PC-9 (cell line): ENCODE measurements at regions not wholly inside any gene's neighbourhood (a gene's known extent, or its start where the extent isn't known, plus 50 kb on each side); places are given as distances from the start of the nearest gene placed in this dataset.

Source experiments
- BruUV-seq: library from RNA; stranded (reverse); fragments of 400-500 nt; replicated peaks from 2 replicates; lab custom pipeline; 2021; lab: Mats Ljungman, UMichigan
- CTCF ChIA-PET: fragments of 300-600 bp; sonication (Branson Sonifier 250); formaldehyde crosslinking; loops from one replicate; lab custom pipeline; 2022; ENCODE audit warnings: antibody characterized with exemption; lab: Charles Lee
- POLR2A ChIA-PET: fragments of 300-600 bp; sonication (Branson Sonifier 250); formaldehyde crosslinking; loops from one replicate; lab custom pipeline; 2022; ENCODE audit warnings: antibody characterized with exemption; ENCODE audit not compliant: unreplicated experiment; lab: Charles Lee
- DNase-seq, 2 experiments: peaks; one replicate each; pipeline versions ENCODE4 v3.0.0 to v3.0.0-alpha.2; 2015 to 2022; ENCODE audit warnings: mixed read lengths in 1 of 2
- H2AFZ ChIP-seq: fragments of 200-600 bp; sonication (generic); 2 replicates; pipeline ENCODE4 v1.8.1; 2017; ENCODE audit warnings: antibody characterized with exemption
- H3F3A ChIP-seq: fragments of 200-600 bp; sonication (generic); 2 replicates; pipeline ENCODE4 v1.8.1; 2017; ENCODE audit warnings: antibody characterized with exemption, mild to moderate bottlenecking, low read depth; ENCODE audit not compliant: insufficient read depth
- H3K27ac ChIP-seq: fragments of 200-600 bp; sonication (generic); 2 replicates; pipeline ENCODE4 v1.6.1; 2016; ENCODE audit warnings: mixed run types
- H3K27me3 ChIP-seq: fragments of 200-600 bp; sonication (generic); 2 replicates; pipeline ENCODE4 v1.6.1; 2016; ENCODE audit warnings: low read depth, mixed run types; ENCODE audit not compliant: insufficient read depth
- H3K36me3 ChIP-seq: fragments of 200-600 bp; sonication (generic); 2 replicates; pipeline ENCODE4 v1.6.1; 2016; ENCODE audit warnings: low read depth, mixed run types
- H3K4me1 ChIP-seq: fragments of 200-600 bp; sonication (generic); replicated peaks from 2 replicates; pipeline ENCODE4 v1.6.1; 2016; ENCODE audit warnings: mixed run types; ENCODE audit not compliant: insufficient read depth
- H3K4me2 ChIP-seq: fragments of 200-600 bp; sonication (generic); 2 replicates; pipeline ENCODE4 v1.6.1; 2017; ENCODE audit warnings: mixed run types
- H3K4me3 ChIP-seq: fragments of 200-600 bp; sonication (generic); 2 replicates; pipeline ENCODE4 v1.6.1; 2016; ENCODE audit warnings: mixed run types
- H3K79me2 ChIP-seq: fragments of 200-600 bp; sonication (generic); 2 replicates; pipeline ENCODE4 v1.6.1; 2017; ENCODE audit warnings: low read depth, mixed run types
- H3K9me2 ChIP-seq: fragments of 200-600 bp; sonication (generic); 2 replicates; pipeline ENCODE4 v1.8.1; 2017; ENCODE audit warnings: mild to moderate bottlenecking; ENCODE audit not compliant: insufficient read depth
- H3K9me3 ChIP-seq: fragments of 200-600 bp; sonication (generic); 2 replicates; pipeline ENCODE4 v1.8.1; 2016; ENCODE audit warnings: low read depth; ENCODE audit not compliant: insufficient read depth
- H4K20me1 ChIP-seq: fragments of 200-600 bp; sonication (generic); 2 replicates; pipeline ENCODE4 v1.8.1; 2017; ENCODE audit not compliant: insufficient read depth
- EZH2 ChIP-seq: fragments of 200-600 bp; sonication (generic); IDR thresholded peaks from 2 replicates; pipeline ENCODE4 v1.8.0; 2017; ENCODE audit warnings: antibody characterized with exemption, low read depth
- intact Hi-C: fragments of 100-400 bp; cut with micrococcal nuclease; formaldehyde crosslinking; loops from one replicate; pipeline ENCODE4 v1.10.0; 2022; ENCODE audit not compliant: unreplicated experiment
- TF ChIP-seq, protein P1 (sequence below): fragments of 200-600 bp; sonication (generic); conservative IDR thresholded peaks from 2 replicates; pipeline ENCODE4 v1.6.1; 2017; ENCODE audit warnings: mixed run types, antibody characterized with exemption, mild to moderate bottlenecking, moderate library complexity

DNA sequence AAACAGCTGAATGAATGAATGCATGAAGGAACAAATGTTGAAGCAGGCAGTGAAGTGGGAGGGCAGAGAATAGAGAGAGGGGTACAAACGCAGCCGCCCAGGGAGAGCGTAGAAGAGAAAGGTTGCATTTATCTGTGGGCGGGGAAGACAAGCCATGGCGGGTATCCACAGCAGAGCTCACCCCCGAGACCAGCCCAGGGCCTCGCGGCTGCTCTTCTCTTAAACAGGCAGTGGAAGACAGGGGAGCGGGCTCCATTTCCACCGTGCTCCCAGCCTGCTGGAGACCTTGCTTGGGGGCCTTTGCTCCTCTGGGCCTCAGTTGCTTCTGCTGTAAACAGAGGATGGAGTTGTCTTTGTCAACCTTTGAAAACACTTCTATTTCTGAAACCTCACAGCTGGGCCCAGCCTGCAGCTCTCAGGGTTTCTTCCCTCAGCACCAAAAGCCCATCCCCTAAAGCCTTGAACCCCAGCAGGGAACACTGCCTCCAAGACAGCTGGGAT lies 259.5 kb downstream of the UACA start:
- TF ChIP-seq, protein P1, sequence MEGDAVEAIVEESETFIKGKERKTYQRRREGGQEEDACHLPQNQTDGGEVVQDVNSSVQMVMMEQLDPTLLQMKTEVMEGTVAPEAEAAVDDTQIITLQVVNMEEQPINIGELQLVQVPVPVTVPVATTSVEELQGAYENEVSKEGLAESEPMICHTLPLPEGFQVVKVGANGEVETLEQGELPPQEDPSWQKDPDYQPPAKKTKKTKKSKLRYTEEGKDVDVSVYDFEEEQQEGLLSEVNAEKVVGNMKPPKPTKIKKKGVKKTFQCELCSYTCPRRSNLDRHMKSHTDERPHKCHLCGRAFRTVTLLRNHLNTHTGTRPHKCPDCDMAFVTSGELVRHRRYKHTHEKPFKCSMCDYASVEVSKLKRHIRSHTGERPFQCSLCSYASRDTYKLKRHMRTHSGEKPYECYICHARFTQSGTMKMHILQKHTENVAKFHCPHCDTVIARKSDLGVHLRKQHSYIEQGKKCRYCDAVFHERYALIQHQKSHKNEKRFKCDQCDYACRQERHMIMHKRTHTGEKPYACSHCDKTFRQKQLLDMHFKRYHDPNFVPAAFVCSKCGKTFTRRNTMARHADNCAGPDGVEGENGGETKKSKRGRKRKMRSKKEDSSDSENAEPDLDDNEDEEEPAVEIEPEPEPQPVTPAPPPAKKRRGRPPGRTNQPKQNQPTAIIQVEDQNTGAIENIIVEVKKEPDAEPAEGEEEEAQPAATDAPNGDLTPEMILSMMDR = no peak
- TF ChIP-seq EZH2 = no peak
- BruUV-seq = no TSS peak
- H3K4me1 ChIP-seq = peaks cover 53% of the 10 kb centered on the region
- no peaks in the 10 kb centered on the region for H3K27me3 ChIP-seq
- peaks cover 40% of the 10 kb centered on the region for H3F3A ChIP-seq
- peak overlapping the region; percentile 99 for H3K27ac ChIP-seq
- intact Hi-C loops = loop anchor here (1.0 to 2.0 kb wide), 2 partner anchors 9 to 405 kb away; no protein-coding TSS in a partner anchor
- no peak for DNase-seq
- H3K79me2 ChIP-seq = no peaks in the 10 kb centered on the region
- ChIA-PET CTCF (interaction anchor here (1.8 kb wide), 1 partner anchor 8 kb away, joined by 5 read pairs; no protein-coding TSS in a partner anchor), POLR2A (interaction anchor here (2.1 kb wide), 1 partner anchor 8 kb away, joined by 20 read pairs; no protein-coding TSS in a partner anchor)
- no peaks in the 10 kb centered on the region for H3K9me2 ChIP-seq
- no peak overlapping the region for H3K4me3 ChIP-seq
- H2AFZ ChIP-seq = no peak overlapping the region
- no peaks in the 10 kb centered on the region for H3K36me3 ChIP-seq
- no peaks in the 10 kb centered on the region for H4K20me1 ChIP-seq
- H3K9me3 ChIP-seq = no peaks in the 10 kb centered on the region
- peak overlapping the region; percentile 63 for H3K4me2 ChIP-seq

DNA sequence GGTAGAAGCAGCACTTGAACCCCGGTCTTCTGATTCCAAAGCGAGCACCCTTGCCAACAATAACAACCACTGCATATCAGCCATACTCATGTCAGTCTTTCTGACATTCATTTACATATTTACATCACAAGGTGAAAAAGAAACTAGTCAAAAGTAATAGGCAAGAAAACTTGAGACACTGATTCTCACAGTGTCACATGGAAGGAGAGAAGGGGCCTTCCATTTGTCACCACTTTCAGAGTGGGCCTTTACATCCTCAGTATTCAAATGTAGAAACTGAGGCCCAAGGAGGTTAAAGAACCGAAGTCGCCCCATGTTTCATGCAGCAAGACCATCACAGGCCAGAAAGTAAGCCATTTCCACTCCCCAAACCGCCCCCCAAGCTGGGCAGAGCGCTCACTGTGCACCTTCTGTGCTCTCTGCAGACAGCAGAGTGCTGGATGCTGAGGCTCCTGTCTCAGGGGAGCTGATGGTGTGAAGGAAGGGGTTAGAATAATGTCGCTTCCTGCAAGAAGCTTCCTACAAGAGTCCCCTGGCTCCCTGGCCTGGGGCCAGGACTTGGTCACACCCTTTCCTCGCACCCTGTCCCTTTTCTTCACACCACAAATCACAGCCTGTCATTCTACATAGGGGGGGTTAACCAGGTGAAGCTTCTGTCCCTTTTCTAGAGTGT lies 260.1 kb downstream of the UACA start:
- H3K27ac ChIP-seq = peak overlapping the region; percentile 99; the same call in 1 of the 2 replicates
- intact Hi-C loops = no loop called here
- no TSS peak for BruUV-seq
- ChIA-PET POLR2A (no interaction called here), CTCF (no interaction called here)
- no peaks in the 10 kb centered on the region for H3K36me3 ChIP-seq
- no peaks in the 10 kb centered on the region for H3K9me2 ChIP-seq
- no peaks in the 10 kb centered on the region for H3K79me2 ChIP-seq
- peaks cover 48% of the 10 kb centered on the region for H3K4me1 ChIP-seq
- H2AFZ ChIP-seq = no peak overlapping the region
- H3K9me3 ChIP-seq = no peaks in the 10 kb centered on the region
- peak overlapping the region; percentile 63 for H3K4me2 ChIP-seq
- H3K4me3 ChIP-seq = no peak overlapping the region
- TF ChIP-seq, protein P1 = no peak
- TF ChIP-seq EZH2 = no peak
- no peaks in the 10 kb centered on the region for H3K27me3 ChIP-seq
- DNase-seq = no peak
- peaks cover 35% of the 10 kb centered on the region for H3F3A ChIP-seq
- no peaks in the 10 kb centered on the region for H4K20me1 ChIP-seq

- Histone ChIP-seq H3F3A (peaks cover 32% of the 10 kb centered on the region), H3K79me2 (no peaks in the 10 kb centered on the region), H3K9me2 (no peaks in the 10 kb centered on the region), H3K9me3 (no peaks in the 10 kb centered on the region), H3K4me1 (peaks cover 44% of the 10 kb centered on the region), H3K27ac (no peak overlapping the region), H3K4me2 (no peak overlapping the region), H2AFZ (no peak overlapping the region), H3K27me3 (no peaks in the 10 kb centered on the region), H3K36me3 (no peaks in the 10 kb centered on the region), H3K4me3 (no peak overlapping the region), H4K20me1 (no peaks in the 10 kb centered on the region)
- CTCF ChIA-PET = no interaction called here
- no peak for TF ChIP-seq EZH2
- TF ChIP-seq, protein P1 = no peak
- DNase-seq = no peak
- BruUV-seq = no TSS peak
- intact Hi-C loops = no loop called here
- POLR2A ChIA-PET = no interaction called here
These were observed 260.8 kb downstream of the UACA start for GRCh38 chr15:70502529-70502928.
